Loucy (cell line): ENCODE measurements at regions not wholly inside any gene's neighbourhood (a gene's known extent, or its start where the extent isn't known, plus 50 kb on each side); places are given as distances from the start of the nearest gene placed in this dataset.

Experiments used
- CTCF ChIP-seq: fragments of 200-600 bp; sonication (generic); conservative IDR thresholded peaks from 2 replicates; pipeline ENCODE4 v1.5.1; 2014; ENCODE audit warnings: mild to moderate bottlenecking, antibody characterized with exemption, low read length
- EZH2phosphoT487 ChIP-seq: fragments of 200-600 bp; IDR thresholded peaks from 2 replicates; pipeline ENCODE4 v1.6.1; 2018; ENCODE audit warnings: antibody characterized with exemption, mild to moderate bottlenecking, moderate library complexity, borderline replicate concordance

DNA sequence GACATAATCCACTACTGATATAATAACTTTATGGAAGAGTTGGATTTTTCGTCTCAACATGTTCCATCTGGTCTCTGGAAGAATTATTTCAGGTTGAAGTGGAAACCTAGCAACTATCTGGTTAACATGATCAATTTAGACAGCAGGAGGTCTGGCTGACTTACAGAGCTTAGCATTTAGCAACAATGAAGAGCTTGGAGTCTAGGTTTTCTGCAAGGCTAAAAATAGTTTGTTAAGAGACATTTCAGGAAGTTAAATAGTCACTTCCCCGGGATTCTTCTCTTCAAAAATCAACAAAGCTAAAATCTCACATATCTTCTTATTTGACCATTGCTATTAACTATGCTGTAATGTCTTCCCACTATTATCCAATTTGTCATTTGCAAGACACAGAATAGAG, 418.6 kb upstream of the DIPK2B start:
- TF ChIP-seq CTCF (no peak), EZH2phosphoT487 (no peak)
